HG02571 (cell line): ENCODE measurements at regions not wholly inside any gene's neighbourhood (a gene's known extent, or its start where the extent isn't known, plus 50 kb on each side); places are given as distances from the start of the nearest gene placed in this dataset.

ENCODE experiments used
- ATAC-seq: cut with Tn5 transposase; IDR thresholded peaks from one replicate; pipeline ENCODE4 v1.9.1; 2021; ENCODE audit warnings: mild to moderate bottlenecking, moderate library complexity; ENCODE audit not compliant: unreplicated experiment

DNA sequence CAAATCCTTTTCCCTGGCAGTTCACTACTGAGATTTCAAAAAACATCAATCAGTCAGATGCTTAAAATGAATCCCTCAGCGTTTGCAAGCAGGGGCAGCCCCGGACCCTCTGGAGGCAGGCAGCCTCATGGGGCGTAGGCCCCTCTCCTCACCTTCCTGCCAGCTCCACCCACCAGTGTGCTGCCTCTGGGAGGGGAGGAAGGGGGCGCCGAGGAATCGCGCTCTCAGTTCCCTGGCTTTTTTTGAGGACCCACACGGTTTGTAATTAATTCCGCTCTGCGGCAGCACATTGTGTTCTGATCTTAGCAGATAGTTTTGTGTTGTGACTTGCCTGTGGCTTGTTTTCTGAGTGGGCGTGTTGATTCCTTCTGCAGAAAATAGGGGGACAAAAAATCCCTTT, 159.9 kb downstream of the KLF13 start:
- no peak for ATAC-seq

DNA sequence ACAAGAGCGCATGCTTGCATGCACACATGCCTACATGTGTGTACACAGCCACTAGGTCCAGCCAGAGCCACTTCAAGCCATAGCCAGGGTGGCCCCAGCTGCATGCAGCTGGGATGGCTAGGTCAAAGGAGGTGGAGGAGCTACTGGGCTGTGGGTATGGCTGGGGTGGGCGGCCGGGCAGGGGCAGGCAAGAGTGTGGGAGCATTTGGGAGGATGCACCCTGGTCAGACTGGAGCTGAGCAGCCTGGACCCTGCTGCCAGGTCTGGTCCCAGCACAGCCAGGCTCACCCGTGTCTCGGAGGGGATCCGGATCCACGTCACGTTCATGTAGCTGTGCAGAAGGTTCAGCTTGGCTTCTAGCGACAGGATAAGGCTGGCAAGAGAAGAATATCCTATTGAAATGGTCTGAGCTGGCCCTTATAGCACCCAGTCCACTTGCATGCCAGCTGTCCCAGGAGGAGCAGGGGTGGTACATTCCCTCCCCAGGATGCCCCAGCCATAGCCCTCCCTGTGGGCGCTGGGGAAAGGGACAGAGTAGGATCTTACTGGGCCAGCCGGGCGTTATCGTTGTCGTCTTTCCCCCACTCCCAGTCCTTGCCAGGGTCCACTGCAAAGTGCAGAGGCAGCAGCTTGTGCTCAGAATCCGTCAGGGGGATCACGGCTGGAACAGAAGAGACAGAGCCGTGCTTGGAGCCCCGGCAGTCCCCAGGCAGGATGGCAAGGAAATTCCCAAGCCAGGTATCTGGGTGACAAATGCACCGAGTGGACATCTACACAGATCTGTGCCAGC, 160.5 kb downstream of the KLF13 start:
- no peak for ATAC-seq

DNA sequence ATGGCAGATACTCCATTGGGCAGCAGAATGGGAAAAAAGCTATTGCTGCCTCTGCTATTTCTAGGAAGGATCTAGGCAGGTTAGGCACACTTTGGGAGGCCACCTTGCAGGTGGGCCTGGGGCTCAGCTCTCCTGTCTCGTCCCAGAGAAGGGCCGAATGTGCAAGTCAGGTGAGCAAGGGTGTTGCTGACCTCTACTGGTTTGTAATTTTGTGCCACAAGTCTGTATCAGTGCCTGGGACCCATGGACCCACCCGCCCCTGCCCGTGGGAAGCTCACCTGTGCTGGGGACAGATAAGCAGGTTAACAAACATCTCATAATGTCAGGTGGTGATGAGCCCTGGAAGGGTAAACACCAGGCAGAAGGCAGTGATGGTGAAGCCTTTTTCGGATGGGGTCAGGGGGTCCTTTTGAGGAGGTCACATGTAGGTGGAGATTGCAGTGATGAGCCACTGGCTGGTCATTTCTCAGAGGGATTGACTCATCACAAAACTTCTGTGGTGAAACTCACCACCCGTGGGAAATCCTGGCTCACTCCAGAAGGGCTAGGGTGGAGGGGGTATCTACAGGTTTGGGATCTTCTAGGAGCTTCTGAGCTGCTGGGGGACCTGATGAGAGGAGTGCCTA, 161.3 kb downstream of the KLF13 start:
- ATAC-seq: no peak

DNA sequence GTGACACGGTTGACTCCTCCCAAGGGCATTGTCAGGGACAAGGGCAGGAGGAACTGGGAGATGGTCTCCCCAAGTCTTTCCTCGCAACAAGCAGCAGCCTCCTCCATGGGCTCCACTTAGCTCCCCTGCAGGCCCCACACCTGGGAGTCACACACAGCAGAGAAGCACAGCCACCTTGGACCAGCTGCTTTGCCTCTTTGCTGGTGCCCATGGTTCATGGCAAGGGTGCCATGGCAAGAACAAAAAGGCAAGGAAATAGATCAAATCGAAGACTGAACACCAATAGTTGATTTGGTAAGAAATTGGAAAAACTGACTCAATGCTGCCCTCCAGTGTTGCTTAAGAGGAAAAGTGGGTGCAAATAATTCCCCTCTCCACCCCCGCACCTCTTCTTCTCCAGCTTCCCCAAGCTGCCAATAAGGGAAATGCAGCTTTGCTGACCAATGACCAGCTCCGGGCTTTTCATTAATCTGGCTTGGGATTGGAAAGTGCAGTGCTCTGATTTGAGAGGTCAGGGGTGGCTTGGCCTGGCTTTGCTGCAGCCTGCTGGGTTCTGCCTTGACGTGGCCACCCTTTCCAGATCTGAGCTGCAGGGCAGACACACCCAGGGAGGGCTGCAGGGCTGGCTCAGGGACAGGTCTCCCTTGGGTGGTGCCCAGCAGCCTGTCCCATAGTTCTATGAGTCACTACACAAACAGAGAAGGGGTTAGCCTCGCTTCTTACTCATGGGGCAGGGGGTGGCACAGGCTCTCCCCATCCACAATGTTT, 162.0 kb downstream of the KLF13 start:
- ATAC-seq: no peak

DNA sequence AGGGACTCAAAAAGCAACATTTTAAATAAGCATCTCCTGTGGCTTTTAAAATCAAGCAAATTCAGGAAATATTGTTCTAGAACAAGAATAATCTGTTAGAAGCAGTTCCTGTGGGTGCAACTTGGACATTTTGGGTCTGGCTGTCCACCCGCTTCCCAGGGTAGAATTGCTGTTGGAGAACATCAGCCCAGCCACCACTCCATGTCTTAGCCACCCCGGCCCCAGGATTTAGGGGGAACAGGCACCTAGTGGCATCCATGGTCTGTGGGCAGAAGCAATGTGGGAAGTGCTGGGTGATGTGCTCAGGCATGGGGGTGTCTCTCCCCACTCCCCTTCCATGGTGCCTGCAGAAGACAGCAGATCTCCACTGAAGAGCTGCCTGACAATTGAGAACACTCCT, 162.6 kb downstream of the KLF13 start:
- ATAC-seq: no peak

DNA sequence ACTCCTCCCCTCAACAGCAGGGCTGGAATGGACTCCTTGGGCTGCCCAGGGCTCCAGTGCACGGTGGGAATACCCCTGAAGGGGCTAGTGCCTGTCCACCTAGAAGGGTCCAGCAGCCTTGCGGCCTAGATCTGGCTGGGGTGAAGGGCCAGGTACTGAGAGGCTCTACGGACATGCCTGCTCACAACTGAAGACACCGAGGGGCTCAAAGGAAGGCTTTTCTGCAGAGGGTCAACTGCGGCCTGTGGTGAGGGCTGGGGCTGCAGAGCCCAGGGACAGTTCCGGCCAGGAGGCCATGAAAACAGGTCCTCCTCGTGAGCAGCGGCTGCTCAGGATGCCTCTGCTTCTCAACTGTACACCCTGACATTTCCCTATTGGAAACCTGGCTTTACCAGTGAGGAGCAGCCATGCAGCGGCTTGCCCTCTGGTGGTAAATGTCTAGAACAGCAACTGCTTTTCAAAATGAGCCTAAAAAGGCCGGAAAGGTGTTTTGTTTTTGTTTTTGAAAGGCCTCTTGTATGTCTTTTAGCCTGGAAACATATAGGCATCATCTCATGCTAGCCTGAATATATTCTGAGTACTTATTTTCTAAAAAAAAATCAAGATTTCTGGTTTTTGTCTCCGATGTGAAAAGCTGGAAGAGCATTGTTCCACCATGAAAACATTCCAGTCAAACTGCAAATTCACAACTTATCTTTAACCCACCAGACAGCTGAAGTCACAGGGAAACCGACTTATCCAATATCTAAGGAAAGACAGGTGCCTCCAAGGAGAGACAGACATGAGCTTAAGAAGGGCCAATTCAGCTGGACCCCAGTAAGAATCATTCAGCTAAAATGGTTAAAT, 163.4 kb downstream of the KLF13 start:
- ATAC-seq: no peak

DNA sequence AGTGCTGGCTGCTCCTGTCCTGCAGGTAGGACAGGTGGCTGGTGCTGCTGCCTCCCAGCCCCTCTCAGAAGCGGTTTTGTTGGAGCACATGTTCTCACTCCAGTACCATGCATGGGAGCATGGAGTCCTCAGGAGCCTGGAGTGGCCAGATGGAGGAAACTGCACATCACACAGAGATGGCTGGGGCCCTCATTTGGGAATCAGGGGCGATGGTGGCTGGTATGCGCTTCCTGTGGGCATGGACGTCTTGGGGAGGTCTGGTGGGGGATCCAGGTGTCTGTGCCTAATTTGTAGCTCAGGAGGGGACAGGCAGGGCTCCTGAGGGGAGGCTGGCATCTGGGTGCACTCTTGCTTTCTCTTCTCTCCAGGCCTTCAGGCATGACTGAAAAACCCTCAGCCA, 168.2 kb downstream of the KLF13 start:
- no peak for ATAC-seq

DNA sequence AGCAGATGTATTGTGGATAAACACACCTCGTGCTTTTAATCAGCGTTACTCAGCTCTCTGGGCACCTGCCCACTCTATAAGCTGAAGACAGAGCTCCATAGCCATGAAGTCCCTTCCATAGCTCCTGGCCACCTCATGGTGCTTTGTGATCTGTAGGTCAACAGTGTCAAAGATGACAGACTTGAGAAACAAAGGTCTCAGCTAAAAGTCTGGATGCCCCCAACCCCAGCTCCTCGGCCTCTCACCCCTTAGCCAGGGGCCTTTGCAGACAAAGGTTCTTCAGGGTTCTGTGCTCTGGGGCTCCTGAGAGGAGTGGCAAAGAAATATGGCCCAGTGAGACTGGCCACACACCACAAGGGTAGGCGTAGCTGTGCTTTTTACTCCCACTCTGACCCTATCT, 168.6 kb downstream of the KLF13 start:
- ATAC-seq: no peak

DNA sequence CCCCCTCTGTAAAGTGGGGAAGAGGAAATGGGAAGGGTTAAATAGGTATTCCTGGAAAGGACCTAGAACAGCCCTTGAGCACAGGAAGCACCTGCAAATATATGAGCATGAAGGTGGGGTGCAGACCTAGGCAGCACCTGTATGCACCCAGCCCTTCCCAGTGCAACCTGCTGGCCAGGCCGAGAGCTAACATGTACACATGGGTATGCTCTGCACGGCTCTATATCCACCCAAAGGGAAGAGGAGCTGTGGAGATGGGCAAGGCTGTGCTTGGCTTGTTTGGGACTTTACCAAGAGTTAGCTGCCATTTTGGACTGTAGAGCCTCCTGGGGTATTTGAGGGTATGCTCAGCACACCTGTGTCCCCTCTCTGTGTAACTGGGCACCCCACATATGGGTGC, 171.2 kb downstream of the KLF13 start:
- no peak for ATAC-seq

DNA sequence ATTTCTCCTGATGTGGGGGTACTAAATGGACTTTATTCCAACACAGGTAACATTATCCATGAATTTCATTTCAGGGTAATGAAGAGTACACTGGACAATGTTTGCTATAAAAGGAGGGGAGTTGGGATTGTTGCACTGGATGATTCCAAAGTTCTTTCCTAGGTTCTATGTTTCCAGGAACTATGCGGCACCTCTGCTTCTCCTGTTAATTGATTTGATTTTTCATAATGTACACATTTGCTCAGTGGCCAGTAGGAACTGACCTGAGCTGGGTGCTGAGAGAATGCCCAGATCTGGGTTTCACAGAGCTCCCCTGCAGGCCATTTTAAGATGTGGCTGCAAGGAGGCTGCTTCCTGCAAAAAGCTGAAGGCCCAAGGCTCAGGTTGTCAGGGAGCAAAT, 171.7 kb downstream of the KLF13 start:
- no peak for ATAC-seq

DNA sequence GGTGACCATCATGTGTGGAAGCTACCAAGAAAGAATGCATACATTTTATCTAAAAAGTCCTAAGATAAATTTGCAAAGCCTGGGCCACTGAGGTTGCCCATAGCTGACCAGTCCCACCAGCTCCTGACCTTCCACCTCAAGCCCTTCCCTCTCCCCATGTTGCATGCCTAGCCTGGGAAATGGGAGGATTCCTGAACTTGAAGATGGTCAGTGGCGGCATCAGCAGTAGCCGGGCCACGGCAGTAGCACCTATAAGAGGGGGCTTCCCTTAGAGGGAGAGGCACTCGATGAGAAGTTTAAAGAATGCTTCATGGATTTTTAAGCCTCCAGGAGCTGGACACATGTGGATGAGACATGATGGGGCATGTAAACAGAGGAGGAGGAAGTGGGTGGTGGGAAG, 172.1 kb downstream of the KLF13 start:
- ATAC-seq: no peak

DNA sequence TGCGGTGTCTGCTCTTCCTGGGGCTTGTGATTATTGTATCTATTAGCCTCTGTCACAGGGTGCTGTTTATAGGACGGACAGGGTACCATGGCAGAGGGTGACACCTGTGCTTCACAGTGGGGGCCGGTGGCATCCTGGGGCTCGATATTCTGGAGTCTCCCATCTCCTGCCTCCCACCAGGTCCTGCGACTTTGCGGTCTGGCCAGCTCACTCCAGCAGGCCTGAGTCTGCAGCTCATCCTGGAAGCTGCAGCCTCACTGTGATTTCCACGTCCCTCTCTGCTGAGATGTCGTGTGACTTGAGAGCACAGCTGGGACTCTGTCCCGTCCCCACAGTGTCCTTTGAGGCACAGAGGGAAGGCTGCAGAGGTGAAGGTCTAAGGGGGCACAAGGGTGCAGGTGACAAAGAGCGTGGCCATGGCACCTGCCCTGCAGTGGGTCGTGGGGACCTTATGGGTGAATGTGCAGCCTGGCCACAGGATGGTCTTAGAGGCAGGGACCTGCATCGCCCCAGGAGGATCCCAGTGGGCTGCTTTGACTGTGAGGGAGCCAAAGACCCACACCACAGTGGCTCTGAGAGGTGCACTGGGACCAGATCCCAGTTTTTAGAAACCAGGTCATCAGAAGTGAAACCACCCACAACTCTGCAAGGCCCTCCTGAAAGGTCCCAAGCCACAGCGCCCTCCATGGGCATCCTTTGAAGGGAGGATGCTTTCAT, 172.8 kb downstream of the KLF13 start:
- ATAC-seq: no peak

DNA sequence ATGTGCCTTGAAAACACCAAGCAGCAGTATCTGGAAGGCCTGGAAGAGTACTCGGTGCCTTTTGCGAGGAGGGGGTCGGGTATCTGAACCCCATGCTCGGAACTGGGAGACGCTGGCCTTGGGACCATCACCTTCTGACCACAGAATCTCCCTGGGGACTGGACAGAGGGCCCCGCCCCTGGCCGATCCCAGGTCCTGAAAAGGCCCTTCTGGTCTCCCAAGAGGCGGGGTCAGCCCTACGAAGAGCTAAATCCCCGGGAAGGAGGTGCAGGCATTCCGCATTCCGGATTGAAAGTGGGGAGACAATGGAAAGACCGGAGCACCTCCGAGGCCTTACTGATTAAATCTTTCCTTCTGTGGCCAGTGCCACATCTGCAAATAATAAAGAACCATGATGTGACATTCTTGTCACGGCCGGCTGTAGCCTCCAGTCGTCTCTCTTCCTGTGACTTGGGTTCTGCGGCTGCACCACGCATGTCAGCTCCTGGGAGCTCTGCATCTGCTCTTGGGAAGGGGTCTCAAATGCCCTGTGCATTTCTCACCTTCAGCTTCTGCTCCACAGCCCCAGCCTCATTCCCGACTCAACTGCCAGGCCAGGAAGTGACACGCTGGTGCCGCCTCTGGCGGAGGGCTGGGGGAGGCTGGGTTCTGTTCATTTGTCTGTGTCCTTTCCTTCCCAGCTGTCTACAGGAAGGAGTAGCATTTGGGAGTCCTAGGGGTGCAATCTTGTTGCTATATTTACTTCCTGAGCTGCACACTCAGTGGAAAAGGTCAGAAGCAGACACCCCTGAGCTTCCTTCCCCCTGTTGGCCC, 173.5 kb downstream of the KLF13 start:
- ATAC-seq: no peak

DNA sequence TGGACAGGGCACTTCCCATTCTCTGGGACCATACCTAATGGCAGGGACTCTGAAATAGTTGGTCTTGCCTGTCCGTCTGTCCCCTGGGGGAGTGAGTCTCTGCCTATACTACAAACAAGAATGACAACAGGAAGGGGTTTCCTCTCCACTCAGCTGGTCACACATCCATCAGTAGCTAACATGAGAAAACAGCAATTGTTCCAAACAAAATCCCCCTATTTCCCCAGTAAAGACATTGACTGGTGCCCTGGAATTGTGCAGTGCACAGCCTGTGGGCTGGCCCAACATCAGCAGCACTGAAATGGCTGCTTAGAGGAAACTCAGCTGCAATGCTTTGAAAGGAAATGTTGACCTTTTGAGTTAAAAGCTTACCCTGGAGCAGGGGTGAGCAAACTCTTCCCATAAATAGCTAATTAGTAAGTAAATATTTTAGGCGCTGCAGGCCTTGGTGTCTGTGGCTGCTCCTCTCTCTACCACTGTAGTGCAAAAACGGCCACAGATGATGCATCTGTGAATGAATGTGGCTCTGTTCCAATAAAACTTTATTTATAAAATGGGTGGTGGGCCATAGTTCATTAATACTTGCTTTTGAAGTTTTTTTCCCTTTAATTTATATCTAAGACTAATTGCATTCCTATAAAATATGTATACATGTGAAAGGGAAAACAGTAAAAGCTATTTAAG, 174.3 kb downstream of the KLF13 start:
- no peak for ATAC-seq

DNA sequence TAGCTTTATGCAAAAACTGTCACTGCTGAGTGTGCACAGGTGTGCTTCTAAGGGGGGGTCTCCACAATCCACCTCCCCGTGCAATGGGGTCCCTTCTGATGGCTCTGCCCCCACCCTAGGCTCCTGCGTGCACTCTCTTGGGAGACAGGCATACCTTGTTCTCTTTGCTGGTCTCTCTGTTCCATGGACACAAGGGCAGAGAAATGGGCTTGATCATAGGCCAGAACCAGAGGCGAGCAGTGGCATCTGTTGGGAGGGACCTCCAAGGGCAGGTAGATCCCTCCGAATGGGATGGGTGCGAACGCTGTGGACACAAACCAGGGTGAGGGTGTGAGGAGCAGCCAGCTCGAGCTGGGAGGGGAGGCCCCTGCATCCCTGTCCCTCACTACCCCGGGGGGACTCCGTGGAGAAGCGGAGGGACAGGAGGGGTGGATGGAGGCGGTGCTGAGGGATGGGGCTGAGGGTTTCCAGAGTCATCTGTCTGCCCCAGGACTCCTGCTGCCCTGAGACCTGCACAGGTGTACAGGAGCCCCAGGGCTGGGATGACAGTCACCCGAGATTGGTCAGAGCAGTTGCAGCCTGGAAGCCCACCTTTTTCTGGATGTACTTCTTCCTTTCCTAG, 175.0 kb downstream of the KLF13 start:
- no peak for ATAC-seq

DNA sequence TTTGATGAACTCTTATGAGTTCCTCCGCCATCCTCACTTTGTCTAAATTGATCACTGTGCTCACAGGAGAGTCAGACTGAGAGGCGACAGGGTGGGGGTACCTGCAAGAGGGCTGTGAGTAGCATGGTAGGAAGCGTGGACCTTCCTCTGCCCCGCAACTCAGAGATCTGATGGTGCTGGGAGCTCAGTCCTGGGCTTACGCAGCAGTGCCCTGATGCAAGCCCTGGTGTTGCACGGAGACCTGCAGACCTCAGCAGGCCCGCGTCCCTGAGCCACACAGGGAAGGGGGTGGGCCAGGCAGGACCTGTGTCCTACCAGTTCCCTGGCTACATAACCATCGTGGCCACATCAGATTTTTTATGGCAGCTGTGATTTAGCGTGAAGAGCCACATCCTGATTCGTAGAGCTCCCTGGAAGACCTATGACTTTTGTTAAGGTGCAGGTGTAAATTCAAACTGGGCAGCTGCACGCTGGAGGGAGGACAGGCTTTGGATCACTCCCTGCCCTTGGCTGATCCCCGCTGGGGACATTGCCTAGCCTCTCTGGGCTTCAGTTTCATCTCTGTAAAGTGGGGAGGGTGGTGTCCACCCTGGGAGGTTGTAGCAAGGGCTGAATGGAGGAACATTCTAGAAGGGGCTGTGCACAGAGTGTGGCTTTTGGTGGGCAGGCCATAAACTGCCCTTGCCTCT, 176.1 kb downstream of the KLF13 start:
- ATAC-seq: no peak

DNA sequence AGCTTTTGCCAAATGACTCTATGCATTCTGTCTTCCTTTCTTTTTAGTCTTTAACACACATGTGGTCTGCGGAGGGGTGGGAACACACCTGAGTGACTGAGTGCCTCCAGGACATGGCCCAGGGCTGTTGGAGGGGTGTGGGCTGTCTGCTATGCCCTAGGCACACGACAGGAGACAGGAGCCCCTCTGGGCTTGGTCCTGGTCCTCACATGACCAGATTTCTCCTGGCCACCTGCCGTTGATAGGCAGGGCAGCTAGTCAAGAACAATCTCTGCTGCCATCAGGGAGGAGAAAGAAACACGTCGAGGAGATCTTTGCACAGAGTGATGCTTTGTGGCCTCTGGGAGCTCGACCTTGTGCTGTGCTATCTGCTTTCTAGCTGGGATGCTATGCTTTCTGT, 176.6 kb downstream of the KLF13 start:
- no peak for ATAC-seq
